Mucosa of descending colon (tissue), 3 donors: ENCODE measurements at regions not wholly inside any gene's neighbourhood (a gene's known extent, or its start where the extent isn't known, plus 50 kb on each side); places are given as distances from the start of the nearest gene placed in this dataset.

Experiments
- ATAC-seq: fragments of 200-7000 bp; cut with Tn5 transposase; one replicate; pipeline ENCODE4 v1.9.1; 2020; ENCODE audit warnings: mild to moderate bottlenecking, moderate library complexity
- DNase-seq, 3 donors: peaks; one replicate each; pipeline ENCODE4 v3.0.0-alpha.2; 2020
- H3K36me3 ChIP-seq: fragments of 200-600 bp; one replicate; pipeline ENCODE4 v1.8.0; 2021; ENCODE audit warnings: low read depth, mild to moderate bottlenecking
- H3K4me1 ChIP-seq: fragments of 200-600 bp; one replicate; pipeline ENCODE4 v1.8.0; 2021; ENCODE audit warnings: low read depth, mild to moderate bottlenecking
- H3K4me3 ChIP-seq: fragments of 200-600 bp; one replicate; pipeline ENCODE4 v1.8.0; 2021; ENCODE audit warnings: mild to moderate bottlenecking
- H3K9me3 ChIP-seq: fragments of 200-600 bp; one replicate; pipeline ENCODE4 v1.8.0; 2021; ENCODE audit warnings: mild to moderate bottlenecking
- intact Hi-C, 2 donors: fragments of 100-400 bp; cut with DNase I in 1 of 2; cut with micrococcal nuclease in 1 of 2; formaldehyde crosslinking; loops; one replicate each; pipeline versions ENCODE4 v1.11.0 to v1.11.1; 2022; cut with DNase I, micrococcal nuclease
- TF ChIP-seq, protein P1 (sequence below): fragments of 200-600 bp; IDR thresholded peaks from one replicate; pipeline ENCODE4 v1.8.0; 2022; ENCODE audit warnings: antibody characterized with exemption, mild to moderate bottlenecking
- donor health status: DM: no; HTN: no; CAD: no; lungs with moderate emphysema.
- donor health status: DM: no; HTN: no; CAD: no.
- donor health status: DM: no; HTN: yes; CAD: no.

DNA sequence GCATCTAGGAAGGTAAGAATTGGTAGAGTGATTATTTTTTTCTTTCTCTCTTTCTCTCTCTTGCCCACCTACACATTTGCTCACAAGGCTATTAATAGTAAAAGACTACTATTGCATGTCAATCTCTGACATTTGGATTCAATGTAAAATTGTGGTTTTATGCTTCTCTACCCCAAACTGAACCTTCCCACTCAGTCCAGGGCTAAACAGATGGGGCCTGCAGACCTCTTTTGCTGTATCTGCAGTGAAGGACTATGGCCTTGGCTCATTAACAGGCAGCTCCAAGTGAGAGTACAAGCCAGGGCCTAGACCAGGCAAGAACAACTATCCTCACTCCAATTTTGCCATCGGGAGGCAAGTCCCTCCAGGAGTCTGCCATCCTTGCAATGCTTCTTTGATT is 68.3 kb upstream of the ARL4C start:
- Histone ChIP-seq H3K4me1 (no peaks in the 10 kb centered on the region), H3K9me3 (no peaks in the 10 kb centered on the region), H3K36me3 (no peaks in the 10 kb centered on the region), H3K4me3 (no peak overlapping the region)
- intact Hi-C loops: no loop called here
- DNase-seq: no peak
- ATAC-seq: no peak
- TF ChIP-seq, protein P1, sequence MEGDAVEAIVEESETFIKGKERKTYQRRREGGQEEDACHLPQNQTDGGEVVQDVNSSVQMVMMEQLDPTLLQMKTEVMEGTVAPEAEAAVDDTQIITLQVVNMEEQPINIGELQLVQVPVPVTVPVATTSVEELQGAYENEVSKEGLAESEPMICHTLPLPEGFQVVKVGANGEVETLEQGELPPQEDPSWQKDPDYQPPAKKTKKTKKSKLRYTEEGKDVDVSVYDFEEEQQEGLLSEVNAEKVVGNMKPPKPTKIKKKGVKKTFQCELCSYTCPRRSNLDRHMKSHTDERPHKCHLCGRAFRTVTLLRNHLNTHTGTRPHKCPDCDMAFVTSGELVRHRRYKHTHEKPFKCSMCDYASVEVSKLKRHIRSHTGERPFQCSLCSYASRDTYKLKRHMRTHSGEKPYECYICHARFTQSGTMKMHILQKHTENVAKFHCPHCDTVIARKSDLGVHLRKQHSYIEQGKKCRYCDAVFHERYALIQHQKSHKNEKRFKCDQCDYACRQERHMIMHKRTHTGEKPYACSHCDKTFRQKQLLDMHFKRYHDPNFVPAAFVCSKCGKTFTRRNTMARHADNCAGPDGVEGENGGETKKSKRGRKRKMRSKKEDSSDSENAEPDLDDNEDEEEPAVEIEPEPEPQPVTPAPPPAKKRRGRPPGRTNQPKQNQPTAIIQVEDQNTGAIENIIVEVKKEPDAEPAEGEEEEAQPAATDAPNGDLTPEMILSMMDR: no peak

DNA sequence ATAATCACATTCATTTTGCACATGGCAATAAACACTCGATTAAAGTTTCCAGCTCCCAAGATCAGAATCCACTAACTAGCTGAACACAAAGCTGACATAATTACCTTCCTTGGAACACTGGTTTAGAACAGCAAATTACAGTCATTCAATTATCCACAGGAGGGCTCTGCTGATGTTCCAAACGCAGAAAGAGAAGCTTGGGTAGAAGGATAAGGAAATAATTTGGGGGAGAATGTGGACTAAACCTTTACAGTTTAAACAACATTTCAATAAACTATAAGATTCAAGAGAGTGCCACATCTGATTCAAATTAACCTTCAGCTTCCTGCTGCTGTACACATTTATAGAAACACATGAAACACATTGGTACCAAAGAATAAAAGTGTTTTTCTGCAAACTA is 67.8 kb upstream of the ARL4C start:
- Histone ChIP-seq H3K4me1 (no peaks in the 10 kb centered on the region), H3K9me3 (no peaks in the 10 kb centered on the region), H3K4me3 (no peak overlapping the region), H3K36me3 (no peaks in the 10 kb centered on the region)
- TF ChIP-seq, protein P1: no peak
- ATAC-seq: no peak
- no peak for DNase-seq
- intact Hi-C loops: no loop called here

DNA sequence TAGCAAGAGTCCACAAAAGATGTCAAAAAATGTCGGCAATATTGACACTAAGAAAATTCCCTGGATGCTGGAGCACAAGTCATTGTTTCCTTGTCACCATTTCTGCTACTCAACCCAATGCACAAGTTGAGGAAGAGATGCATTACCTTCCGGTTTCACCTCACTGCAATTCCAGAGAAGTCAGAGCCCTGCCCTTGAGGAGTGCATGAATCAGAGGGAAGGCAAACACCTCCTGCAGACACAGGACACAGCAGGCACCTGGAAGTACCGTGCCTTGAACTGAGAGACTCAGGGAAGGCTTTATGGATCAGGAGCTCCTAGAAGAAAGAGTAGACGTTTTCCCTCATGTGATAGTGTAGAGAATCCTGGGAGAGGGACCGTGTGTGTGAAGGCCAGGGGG is 62.7 kb upstream of the ARL4C start:
- DNase-seq: no peak
- ATAC-seq: peak; percentile 25
- intact Hi-C loops: no loop called here
- TF ChIP-seq, protein P1: no peak
- Histone ChIP-seq H3K4me3 (no peak overlapping the region), H3K9me3 (no peaks in the 10 kb centered on the region), H3K4me1 (no peaks in the 10 kb centered on the region), H3K36me3 (no peaks in the 10 kb centered on the region)

DNA sequence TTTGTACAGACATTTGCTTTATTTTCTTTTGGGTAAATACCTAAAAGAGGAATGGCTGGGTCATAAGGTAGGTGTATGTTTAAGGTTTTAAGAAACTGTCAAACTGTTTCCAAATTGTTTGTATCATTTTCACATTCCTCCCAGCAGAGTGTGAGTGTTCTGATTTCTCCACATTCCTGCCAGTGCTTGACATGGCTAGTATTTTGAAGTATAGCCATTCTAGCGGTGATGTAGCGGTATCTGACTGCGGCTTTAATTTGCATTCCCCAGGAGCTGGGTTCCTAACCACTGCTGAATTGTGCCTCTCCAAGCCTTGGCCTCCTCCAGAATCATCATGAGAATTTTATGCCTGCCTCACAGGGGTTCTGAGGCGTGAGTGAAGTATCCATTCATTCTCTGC is 61.8 kb upstream of the ARL4C start:
- Histone ChIP-seq H3K9me3 (no peaks in the 10 kb centered on the region), H3K36me3 (no peaks in the 10 kb centered on the region), H3K4me3 (no peak overlapping the region), H3K4me1 (no peaks in the 10 kb centered on the region)
- no peak for ATAC-seq
- intact Hi-C loops: no loop called here
- TF ChIP-seq, protein P1: no peak
- DNase-seq: no peak

DNA sequence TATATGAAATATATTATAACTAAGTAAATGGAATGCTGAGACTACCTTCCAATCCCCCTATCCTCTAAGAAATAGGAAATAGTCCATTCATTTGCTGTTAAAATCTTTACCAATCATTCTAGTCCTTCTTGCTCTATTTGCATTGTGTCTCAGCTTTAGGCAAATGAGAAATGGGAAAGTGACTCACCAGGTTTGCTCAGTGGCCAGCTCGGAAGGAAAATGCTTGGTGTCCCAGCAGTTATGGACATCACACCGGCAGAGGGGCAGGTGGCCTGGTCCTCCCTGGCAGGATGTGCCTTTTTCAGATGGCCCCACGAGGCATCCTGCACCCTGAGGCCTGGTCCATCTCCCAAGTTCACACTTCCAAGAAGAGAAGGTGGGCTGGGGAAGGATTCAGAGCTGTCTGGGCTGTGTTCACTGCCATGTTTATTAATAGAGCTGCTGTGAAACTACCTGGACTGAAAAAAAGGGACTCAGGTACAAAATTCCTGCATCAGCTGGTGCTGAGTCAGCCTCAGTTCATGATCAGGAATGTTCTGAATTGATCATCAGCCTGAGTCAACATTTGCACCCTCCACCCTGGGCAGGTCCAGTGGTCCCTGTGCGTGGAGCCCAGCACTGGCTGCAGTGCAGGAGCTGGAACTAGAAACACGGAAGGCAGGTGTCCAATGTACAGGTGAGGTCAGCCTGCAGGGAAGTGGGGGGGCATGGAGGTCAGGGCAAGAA is 60.1 kb upstream of the ARL4C start:
- Histone ChIP-seq H3K4me3 (no peak overlapping the region), H3K9me3 (no peaks in the 10 kb centered on the region), H3K4me1 (no peaks in the 10 kb centered on the region), H3K36me3 (no peaks in the 10 kb centered on the region)
- DNase-seq (no peak), ATAC-seq (no peak)
- TF ChIP-seq, protein P1: no peak
- intact Hi-C loops: no loop called here
